ENCODE measurements at regions not wholly inside any gene's neighbourhood (a gene's known extent, or its start where the extent isn't known, plus 50 kb on each side); places are given as distances from the start of the nearest gene placed in this dataset.

- TF ChIP-seq CTCF (conservative IDR thresholded peaks at IDR 0.05; ENCODE audit: low read depth in 2 of 2) (no peak), POLR2AphosphoS5 (IDR thresholded peaks at IDR 0.05; ENCODE audit: low read depth) (no peak), CREB1 (CRISPR knock-in tag; IDR thresholded peaks at IDR 0.05; ENCODE audit: low read depth) (no peak), EZH2 (IDR thresholded peaks at IDR 0.05; ENCODE audit: low read depth, unreplicated experiment) (no peak), REST (IDR thresholded peaks at IDR 0.05; ENCODE audit: unreplicated experiment) (no peak), JUNB (IDR thresholded peaks at IDR 0.05; ENCODE audit: unreplicated experiment) (no peak), STAT1 (IDR thresholded peaks at IDR 0.05; ENCODE audit: unreplicated experiment) (no peak), ZNF462 (CRISPR knock-in tag; IDR thresholded peaks at IDR 0.05) (no peak), EZH2phosphoT487 (IDR thresholded peaks at IDR 0.05; ENCODE audit: unreplicated experiment) (no peak), ETS1 (IDR thresholded peaks at IDR 0.05) (no peak), ZNF114 (CRISPR knock-in tag; IDR thresholded peaks at IDR 0.05) (no peak)
Measured at GRCh38 chr5:110201791-110202190, 512.1 kb downstream of the MAN2A1 start.

Data from GM23338 (cell line).